Neural cell (in vitro differentiated cells): ENCODE measurements at regions not wholly inside any gene's neighbourhood (a gene's known extent, or its start where the extent isn't known, plus 50 kb on each side); places are given as distances from the start of the nearest gene placed in this dataset.

ENCODE experiments used
- H2AFZ ChIP-seq: fragments of 200-600, 300-800 bp; sonication (generic), shearing (Covaris generic); 2 replicates; pipeline ENCODE4 v1.6.0; 2014; ENCODE audit warnings: low read depth, mild to moderate bottlenecking, antibody characterized with exemption, low read length, moderate library complexity
- H3F3A ChIP-seq: fragments of 200-600 bp; shearing (Covaris generic); 2 replicates; pipeline ENCODE4 v1.6.1; 2016; ENCODE audit warnings: mild to moderate bottlenecking, moderate library complexity, mixed read lengths, antibody characterized with exemption, low read length; ENCODE audit not compliant: insufficient read depth, poor library complexity, severe bottlenecking
- H3K27ac ChIP-seq: fragments of 200-600, 300-800 bp; sonication (generic), shearing (Covaris generic); 2 replicates; pipeline ENCODE4 v1.5.1; 2014; ENCODE audit warnings: mild to moderate bottlenecking, low read length, moderate library complexity
- H3K27me3 ChIP-seq: fragments of 300-800, 200-600 bp; sonication (generic), shearing (Covaris generic); 2 replicates; pipeline ENCODE4 v1.6.0; 2014; ENCODE audit warnings: mild to moderate bottlenecking, low read depth, low read length, moderate library complexity; ENCODE audit not compliant: insufficient read depth
- H3K36me3 ChIP-seq: fragments of 300-800, 200-600 bp; sonication (generic), shearing (Covaris generic); 2 replicates; pipeline ENCODE4 v1.5.1; 2014; ENCODE audit warnings: mild to moderate bottlenecking, antibody characterized with exemption, low read length, moderate library complexity; ENCODE audit not compliant: insufficient read depth
- H3K4me2 ChIP-seq: fragments of 300-800, 200-600 bp; sonication (generic), shearing (Covaris generic); 2 replicates; pipeline ENCODE4 v1.6.0; 2014; ENCODE audit warnings: mild to moderate bottlenecking, low read length
- H3K4me3 ChIP-seq: fragments of 300-800, 200-600 bp; sonication (generic), shearing (Covaris generic); 2 replicates; pipeline ENCODE4 v1.5.1; 2014; ENCODE audit warnings: mild to moderate bottlenecking, low read length, moderate library complexity
- H3K79me2 ChIP-seq: fragments of 200-600 bp; shearing (Covaris generic); replicated peaks from 2 replicates; pipeline ENCODE4 v1.6.0; 2014; ENCODE audit warnings: mild to moderate bottlenecking, low read length, moderate library complexity; ENCODE audit not compliant: insufficient read depth
- H3K9ac ChIP-seq: fragments of 300-800, 200-600 bp; sonication (generic), shearing (Covaris generic); 2 replicates; pipeline ENCODE4 v1.6.1; 2016; ENCODE audit warnings: mild to moderate bottlenecking, low read length, mixed read lengths
- H3K9me2 ChIP-seq: fragments of 200-600 bp; shearing (Covaris generic); 2 replicates; pipeline ENCODE4 v1.6.1; 2016; ENCODE audit warnings: mild to moderate bottlenecking, low read length, mixed read lengths; ENCODE audit not compliant: insufficient read depth
- H3K9me3 ChIP-seq: fragments of 200-600, 300-800 bp; sonication (generic), shearing (Covaris generic); 2 replicates; pipeline ENCODE4 v1.6.1; 2016; ENCODE audit warnings: mild to moderate bottlenecking, mixed run types, low read length, moderate library complexity, mixed read lengths
- H4K20me1 ChIP-seq: fragments of 200-600 bp; shearing (Covaris generic); 2 replicates; pipeline ENCODE4 v1.6.1; 2016; ENCODE audit warnings: mild to moderate bottlenecking, mixed run types; ENCODE audit not compliant: insufficient read depth
- EP300 ChIP-seq: fragments of 450-650 bp; conservative IDR thresholded peaks from 2 replicates; pipeline ENCODE4 v1.6.1; 2014; ENCODE audit warnings: antibody characterized with exemption, mild to moderate bottlenecking, moderate library complexity; ENCODE audit not compliant: poor library complexity, severe bottlenecking
- EZH2 ChIP-seq: fragments of 200-600, 300-800 bp; shearing (Covaris generic), sonication (generic); IDR thresholded peaks from 2 replicates; pipeline ENCODE4 v1.6.1; 2014; ENCODE audit warnings: antibody characterized with exemption, low read length, borderline replicate concordance, mild to moderate bottlenecking; ENCODE audit not compliant: insufficient read depth, poor library complexity, severe bottlenecking
- MXI1 ChIP-seq: fragments of 450-650 bp; conservative IDR thresholded peaks from 2 replicates; pipeline ENCODE4 v1.6.1; 2014; ENCODE audit warnings: antibody characterized with exemption, mild to moderate bottlenecking; ENCODE audit not compliant: poor library complexity, severe bottlenecking
- POLR2AphosphoS5 ChIP-seq: IDR thresholded peaks from 2 replicates; pipeline ENCODE4 v1.6.1; 2012
- RAD21 ChIP-seq: fragments of 450-650 bp; conservative IDR thresholded peaks from 2 replicates; pipeline ENCODE4 v1.6.1; 2014; ENCODE audit warnings: antibody characterized with exemption, mild to moderate bottlenecking, moderate library complexity
- SMC3 ChIP-seq: fragments of 450-650 bp; conservative IDR thresholded peaks from 2 replicates; pipeline ENCODE4 v1.6.1; 2014; ENCODE audit warnings: antibody characterized with exemption, mild to moderate bottlenecking, moderate library complexity; ENCODE audit not compliant: poor library complexity
- TAF1 ChIP-seq: IDR thresholded peaks from 2 replicates; pipeline ENCODE4 v1.6.1; 2012; ENCODE audit warnings: low read depth
- TF ChIP-seq, protein P1 (sequence below): IDR thresholded peaks from 2 replicates; pipeline ENCODE4 v1.6.1; 2012; ENCODE audit warnings: borderline replicate concordance
- TF ChIP-seq, protein P2 (sequence below): fragments of 450-650 bp; IDR thresholded peaks from 2 replicates; pipeline ENCODE4 v1.5.1; 2014; ENCODE audit warnings: antibody characterized with exemption, mild to moderate bottlenecking, moderate library complexity; ENCODE audit not compliant: poor library complexity, severe bottlenecking

DNA sequence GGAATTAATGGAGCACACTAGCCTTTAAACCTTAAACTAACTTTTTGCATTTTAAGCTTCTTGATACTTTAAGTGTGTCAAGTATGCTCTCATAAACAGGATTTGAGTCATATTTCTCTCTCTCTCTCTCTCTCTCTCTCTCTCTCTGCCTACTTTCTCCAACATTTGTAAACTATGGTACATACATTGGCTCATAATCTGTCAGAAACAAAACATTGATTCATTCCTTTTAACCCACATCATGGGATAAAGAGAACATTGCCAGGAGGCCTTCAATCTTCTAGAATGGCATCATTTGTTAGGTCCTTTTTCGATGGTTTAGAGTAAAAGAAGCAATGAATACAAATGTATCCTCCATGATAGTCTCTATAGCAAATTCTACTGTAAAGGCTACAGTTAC, 81.6 kb upstream of the RERGL start:
- Histone ChIP-seq H3K36me3 (no peaks in the 10 kb centered on the region), H3K4me2 (no peak overlapping the region), H3K27me3 (no peaks in the 10 kb centered on the region), H3K9ac (no peak overlapping the region), H4K20me1 (no peaks in the 10 kb centered on the region), H3K79me2 (no peaks in the 10 kb centered on the region), H2AFZ (no peak overlapping the region), H3K9me3 (no peaks in the 10 kb centered on the region), H3K4me3 (no peak overlapping the region), H3K27ac (no peak overlapping the region), H3K9me2 (no peaks in the 10 kb centered on the region), H3F3A (no peaks in the 10 kb centered on the region)
- TF ChIP-seq MXI1 (no peak), EZH2 (no peak), SMC3 (no peak), TAF1 (no peak), EP300 (no peak), POLR2AphosphoS5 (no peak), RAD21 (no peak)
- TF ChIP-seq, protein P1, sequence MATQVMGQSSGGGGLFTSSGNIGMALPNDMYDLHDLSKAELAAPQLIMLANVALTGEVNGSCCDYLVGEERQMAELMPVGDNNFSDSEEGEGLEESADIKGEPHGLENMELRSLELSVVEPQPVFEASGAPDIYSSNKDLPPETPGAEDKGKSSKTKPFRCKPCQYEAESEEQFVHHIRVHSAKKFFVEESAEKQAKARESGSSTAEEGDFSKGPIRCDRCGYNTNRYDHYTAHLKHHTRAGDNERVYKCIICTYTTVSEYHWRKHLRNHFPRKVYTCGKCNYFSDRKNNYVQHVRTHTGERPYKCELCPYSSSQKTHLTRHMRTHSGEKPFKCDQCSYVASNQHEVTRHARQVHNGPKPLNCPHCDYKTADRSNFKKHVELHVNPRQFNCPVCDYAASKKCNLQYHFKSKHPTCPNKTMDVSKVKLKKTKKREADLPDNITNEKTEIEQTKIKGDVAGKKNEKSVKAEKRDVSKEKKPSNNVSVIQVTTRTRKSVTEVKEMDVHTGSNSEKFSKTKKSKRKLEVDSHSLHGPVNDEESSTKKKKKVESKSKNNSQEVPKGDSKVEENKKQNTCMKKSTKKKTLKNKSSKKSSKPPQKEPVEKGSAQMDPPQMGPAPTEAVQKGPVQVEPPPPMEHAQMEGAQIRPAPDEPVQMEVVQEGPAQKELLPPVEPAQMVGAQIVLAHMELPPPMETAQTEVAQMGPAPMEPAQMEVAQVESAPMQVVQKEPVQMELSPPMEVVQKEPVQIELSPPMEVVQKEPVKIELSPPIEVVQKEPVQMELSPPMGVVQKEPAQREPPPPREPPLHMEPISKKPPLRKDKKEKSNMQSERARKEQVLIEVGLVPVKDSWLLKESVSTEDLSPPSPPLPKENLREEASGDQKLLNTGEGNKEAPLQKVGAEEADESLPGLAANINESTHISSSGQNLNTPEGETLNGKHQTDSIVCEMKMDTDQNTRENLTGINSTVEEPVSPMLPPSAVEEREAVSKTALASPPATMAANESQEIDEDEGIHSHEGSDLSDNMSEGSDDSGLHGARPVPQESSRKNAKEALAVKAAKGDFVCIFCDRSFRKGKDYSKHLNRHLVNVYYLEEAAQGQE, result no peak
- TF ChIP-seq, protein P2, sequence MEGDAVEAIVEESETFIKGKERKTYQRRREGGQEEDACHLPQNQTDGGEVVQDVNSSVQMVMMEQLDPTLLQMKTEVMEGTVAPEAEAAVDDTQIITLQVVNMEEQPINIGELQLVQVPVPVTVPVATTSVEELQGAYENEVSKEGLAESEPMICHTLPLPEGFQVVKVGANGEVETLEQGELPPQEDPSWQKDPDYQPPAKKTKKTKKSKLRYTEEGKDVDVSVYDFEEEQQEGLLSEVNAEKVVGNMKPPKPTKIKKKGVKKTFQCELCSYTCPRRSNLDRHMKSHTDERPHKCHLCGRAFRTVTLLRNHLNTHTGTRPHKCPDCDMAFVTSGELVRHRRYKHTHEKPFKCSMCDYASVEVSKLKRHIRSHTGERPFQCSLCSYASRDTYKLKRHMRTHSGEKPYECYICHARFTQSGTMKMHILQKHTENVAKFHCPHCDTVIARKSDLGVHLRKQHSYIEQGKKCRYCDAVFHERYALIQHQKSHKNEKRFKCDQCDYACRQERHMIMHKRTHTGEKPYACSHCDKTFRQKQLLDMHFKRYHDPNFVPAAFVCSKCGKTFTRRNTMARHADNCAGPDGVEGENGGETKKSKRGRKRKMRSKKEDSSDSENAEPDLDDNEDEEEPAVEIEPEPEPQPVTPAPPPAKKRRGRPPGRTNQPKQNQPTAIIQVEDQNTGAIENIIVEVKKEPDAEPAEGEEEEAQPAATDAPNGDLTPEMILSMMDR, result no peak

DNA sequence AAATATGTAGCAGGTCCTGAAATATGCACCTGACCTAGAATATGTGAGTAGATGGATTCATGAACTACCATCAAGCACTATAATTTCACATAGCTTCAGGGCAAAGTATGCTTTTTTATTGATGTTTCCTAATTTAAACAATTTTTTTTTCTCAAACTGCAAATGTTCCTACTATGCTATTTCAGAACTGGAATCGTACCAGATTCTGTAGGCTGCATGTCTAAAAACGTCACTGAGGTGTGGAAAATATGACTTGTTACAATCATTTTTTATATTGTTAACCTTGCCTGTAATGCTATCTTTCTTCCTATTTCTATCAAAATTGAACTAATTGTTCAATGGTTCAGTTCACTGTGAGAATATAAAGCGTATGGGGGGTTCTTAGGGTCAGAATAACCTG, 78.0 kb upstream of the RERGL start:
- no peaks in the 10 kb centered on the region for H3K27me3 ChIP-seq
- no peak overlapping the region for H3K9ac ChIP-seq
- no peaks in the 10 kb centered on the region for H4K20me1 ChIP-seq
- H3F3A ChIP-seq, result no peaks in the 10 kb centered on the region
- H3K4me2 ChIP-seq, result no peak overlapping the region
- no peaks in the 10 kb centered on the region for H3K9me3 ChIP-seq
- TF ChIP-seq RAD21 (no peak), MXI1 (no peak), TAF1 (no peak), EP300 (no peak), EZH2 (no peak), SMC3 (no peak), POLR2AphosphoS5 (no peak)
- TF ChIP-seq, protein P2, result no peak
- TF ChIP-seq, protein P1, result no peak
- H3K79me2 ChIP-seq, result no peaks in the 10 kb centered on the region
- no peak overlapping the region for H2AFZ ChIP-seq
- H3K4me3 ChIP-seq, result no peak overlapping the region
- no peaks in the 10 kb centered on the region for H3K9me2 ChIP-seq
- no peak overlapping the region for H3K27ac ChIP-seq
- no peaks in the 10 kb centered on the region for H3K36me3 ChIP-seq
